Sigmoid colon (tissue), 4 donors: ENCODE measurements at regions not wholly inside any gene's neighbourhood (a gene's known extent, or its start where the extent isn't known, plus 50 kb on each side); places are given as distances from the start of the nearest gene placed in this dataset.

Experiments used
- POLR2A ChIP-seq, 2 donors: fragments of 450-650 bp; IDR thresholded peaks; one replicate each; pipeline ENCODE4 v1.6.1; 2016; ENCODE audit warnings: antibody characterized with exemption in 2 of 2, mild to moderate bottlenecking in 2 of 2, moderate library complexity in 2 of 2
- POLR2AphosphoS5 ChIP-seq, 4 donors: sonication (generic); formaldehyde crosslinking; IDR thresholded peaks; one replicate each; pipeline ENCODE4 v1.6.1; 2017; ENCODE audit warnings: antibody characterized with exemption in 4 of 4
- TF ChIP-seq, protein P1 (sequence below), 4 experiments: fragments of 450-650 bp in 3 of 4; fragments of 200-600 bp in 1 of 4; IDR thresholded peaks; one replicate each; pipeline ENCODE4 v1.5.1; 2016 to 2019; ENCODE audit warnings: antibody characterized with exemption in 4 of 4, mild to moderate bottlenecking in 3 of 4, moderate library complexity in 2 of 4

DNA sequence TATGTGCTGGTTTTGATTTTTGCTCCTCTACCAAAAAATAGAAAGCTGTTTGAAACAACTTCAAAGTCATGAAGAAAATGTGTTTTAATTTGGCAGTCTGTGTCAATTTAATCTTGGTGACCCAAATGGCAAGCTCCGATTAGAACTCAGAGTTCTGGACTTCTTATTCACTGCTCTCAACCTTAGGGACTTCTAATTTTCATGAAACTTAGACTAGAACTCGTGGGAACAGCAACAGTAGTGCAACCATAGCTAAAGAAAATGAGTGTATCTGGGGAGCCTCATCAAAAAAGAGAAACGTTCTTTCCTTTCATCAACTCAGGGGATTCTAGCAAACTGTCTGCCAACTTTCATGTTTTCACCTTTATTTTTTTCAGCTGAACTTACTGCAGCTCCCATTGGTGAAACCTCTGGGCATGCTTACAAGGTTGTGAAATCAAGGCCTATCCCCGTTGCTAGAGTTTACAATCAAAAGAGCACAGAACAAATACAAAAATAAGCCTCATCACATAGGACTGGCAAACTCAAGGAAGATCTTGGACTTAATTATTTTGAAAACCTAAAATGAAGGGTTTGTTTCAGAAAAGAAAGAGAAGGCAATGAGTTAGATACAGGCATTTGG is 114.0 kb upstream of the HSF2 start:
- TF ChIP-seq POLR2AphosphoS5 (IDR thresholded peaks at IDR 0.05) (no peak), POLR2A (IDR thresholded peaks at IDR 0.05) (no peak)
- TF ChIP-seq, protein P1, sequence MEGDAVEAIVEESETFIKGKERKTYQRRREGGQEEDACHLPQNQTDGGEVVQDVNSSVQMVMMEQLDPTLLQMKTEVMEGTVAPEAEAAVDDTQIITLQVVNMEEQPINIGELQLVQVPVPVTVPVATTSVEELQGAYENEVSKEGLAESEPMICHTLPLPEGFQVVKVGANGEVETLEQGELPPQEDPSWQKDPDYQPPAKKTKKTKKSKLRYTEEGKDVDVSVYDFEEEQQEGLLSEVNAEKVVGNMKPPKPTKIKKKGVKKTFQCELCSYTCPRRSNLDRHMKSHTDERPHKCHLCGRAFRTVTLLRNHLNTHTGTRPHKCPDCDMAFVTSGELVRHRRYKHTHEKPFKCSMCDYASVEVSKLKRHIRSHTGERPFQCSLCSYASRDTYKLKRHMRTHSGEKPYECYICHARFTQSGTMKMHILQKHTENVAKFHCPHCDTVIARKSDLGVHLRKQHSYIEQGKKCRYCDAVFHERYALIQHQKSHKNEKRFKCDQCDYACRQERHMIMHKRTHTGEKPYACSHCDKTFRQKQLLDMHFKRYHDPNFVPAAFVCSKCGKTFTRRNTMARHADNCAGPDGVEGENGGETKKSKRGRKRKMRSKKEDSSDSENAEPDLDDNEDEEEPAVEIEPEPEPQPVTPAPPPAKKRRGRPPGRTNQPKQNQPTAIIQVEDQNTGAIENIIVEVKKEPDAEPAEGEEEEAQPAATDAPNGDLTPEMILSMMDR (IDR thresholded peaks at IDR 0.05), result no peak
